ENCODE measurements at regions not wholly inside any gene's neighbourhood (a gene's known extent, or its start where the extent isn't known, plus 50 kb on each side); places are given as distances from the start of the nearest gene placed in this dataset.

GRCh38 chr3:70647823-70648222 lies 335.4 kb upstream of the MDFIC2 start:
- ATAC-seq (ENCODE audit: insufficient read depth, low read depth) (no peak), DNase-seq (no peak)

GRCh38 chr3:70647094-70647493 lies 334.7 kb upstream of the MDFIC2 start:
- Histone ChIP-seq H3K4me2 (ENCODE audit: insufficient read depth, low read length) (no peak overlapping the region), H3K9ac (ENCODE audit: low read depth, low read length) (no peak overlapping the region), H2AFZ (ENCODE audit: low read depth, low read length) (no peak overlapping the region), H3K27me3 (ENCODE audit: insufficient read depth, low read length, poor library complexity) (no peaks in the 10 kb centered on the region), H3K4me3 (ENCODE audit: low read depth in 1 of 2, low read length in 2 of 2) (no peak overlapping the region), H3K79me2 (ENCODE audit: insufficient read depth, low read length) (no peaks in the 10 kb centered on the region), H3K9me3 (ENCODE audit: insufficient read depth, low read length, severe bottlenecking) (no peaks in the 10 kb centered on the region), H4K20me1 (ENCODE audit: insufficient read depth, low read length) (no peaks in the 10 kb centered on the region), H3K27ac (ENCODE audit: low read length) (no peak overlapping the region), H3K4me1 (ENCODE audit: insufficient read depth, low read length) (no peaks in the 10 kb centered on the region), H3K36me3 (ENCODE audit: insufficient read depth, low read length) (no peaks in the 10 kb centered on the region)
- DNase-seq: no peak
- TF ChIP-seq CTCF (IDR thresholded peaks at IDR 0.05; ENCODE audit: borderline replicate concordance, extremely low read depth, low read length, poor library complexity, severe bottlenecking) (no peak), EZH2 (IDR thresholded peaks at IDR 0.05; ENCODE audit: borderline replicate concordance, low read depth, low read length, severe bottlenecking) (no peak)
- ATAC-seq (ENCODE audit: insufficient read depth, low read depth): no peak

More at GRCh38 chr3:70647823-70648222, 335.4 kb upstream of the MDFIC2 start:
- H4K20me1 ChIP-seq (ENCODE audit: insufficient read depth, low read length): no peaks in the 10 kb centered on the region
- H2AFZ ChIP-seq (ENCODE audit: low read depth, low read length): no peak overlapping the region
- TF ChIP-seq CTCF (IDR thresholded peaks at IDR 0.05; ENCODE audit: borderline replicate concordance, extremely low read depth, low read length, poor library complexity, severe bottlenecking): no peak
- no peak for TF ChIP-seq EZH2 (IDR thresholded peaks at IDR 0.05; ENCODE audit: borderline replicate concordance, low read depth, low read length, severe bottlenecking)
- H3K4me2 ChIP-seq (ENCODE audit: insufficient read depth, low read length): no peak overlapping the region
- no peak overlapping the region for H3K27ac ChIP-seq (ENCODE audit: low read length)
- no peaks in the 10 kb centered on the region for H3K36me3 ChIP-seq (ENCODE audit: insufficient read depth, low read length)
- H3K9me3 ChIP-seq (ENCODE audit: insufficient read depth, low read length, severe bottlenecking): no peaks in the 10 kb centered on the region
- no peaks in the 10 kb centered on the region for H3K79me2 ChIP-seq (ENCODE audit: insufficient read depth, low read length)
- H3K9ac ChIP-seq (ENCODE audit: low read depth, low read length): no peak overlapping the region
- no peaks in the 10 kb centered on the region for H3K27me3 ChIP-seq (ENCODE audit: insufficient read depth, low read length, poor library complexity)
- no peak overlapping the region for H3K4me3 ChIP-seq (ENCODE audit: low read depth in 1 of 2, low read length in 2 of 2)
- no peaks in the 10 kb centered on the region for H3K4me1 ChIP-seq (ENCODE audit: insufficient read depth, low read length)

GRCh38 chr3:70646635-70647034 lies 334.2 kb upstream of the MDFIC2 start:
- Histone ChIP-seq H3K9me3 (ENCODE audit: insufficient read depth, low read length, severe bottlenecking) (no peaks in the 10 kb centered on the region), H3K4me1 (ENCODE audit: insufficient read depth, low read length) (no peaks in the 10 kb centered on the region), H3K27ac (ENCODE audit: low read length) (no peak overlapping the region), H4K20me1 (ENCODE audit: insufficient read depth, low read length) (no peaks in the 10 kb centered on the region), H3K79me2 (ENCODE audit: insufficient read depth, low read length) (no peaks in the 10 kb centered on the region), H2AFZ (ENCODE audit: low read depth, low read length) (no peak overlapping the region), H3K36me3 (ENCODE audit: insufficient read depth, low read length) (no peaks in the 10 kb centered on the region), H3K4me3 (ENCODE audit: low read depth in 1 of 2, low read length in 2 of 2) (no peak overlapping the region), H3K9ac (ENCODE audit: low read depth, low read length) (no peak overlapping the region), H3K27me3 (ENCODE audit: insufficient read depth, low read length, poor library complexity) (no peaks in the 10 kb centered on the region), H3K4me2 (ENCODE audit: insufficient read depth, low read length) (no peak overlapping the region)
- TF ChIP-seq EZH2 (IDR thresholded peaks at IDR 0.05; ENCODE audit: borderline replicate concordance, low read depth, low read length, severe bottlenecking) (no peak), CTCF (IDR thresholded peaks at IDR 0.05; ENCODE audit: borderline replicate concordance, extremely low read depth, low read length, poor library complexity, severe bottlenecking) (no peak)
- ATAC-seq (ENCODE audit: insufficient read depth, low read depth) (no peak), DNase-seq (no peak)

- no peaks in the 10 kb centered on the region for H3K79me2 ChIP-seq (ENCODE audit: insufficient read depth, low read length)
- no peak overlapping the region for H3K4me3 ChIP-seq (ENCODE audit: low read depth in 1 of 2, low read length in 2 of 2)
- no peaks in the 10 kb centered on the region for H3K9me3 ChIP-seq (ENCODE audit: insufficient read depth, low read length, severe bottlenecking)
- H3K27me3 ChIP-seq (ENCODE audit: insufficient read depth, low read length, poor library complexity): no peaks in the 10 kb centered on the region
- H2AFZ ChIP-seq (ENCODE audit: low read depth, low read length): no peak overlapping the region
- TF ChIP-seq EZH2 (IDR thresholded peaks at IDR 0.05; ENCODE audit: borderline replicate concordance, low read depth, low read length, severe bottlenecking) (no peak), CTCF (IDR thresholded peaks at IDR 0.05; ENCODE audit: borderline replicate concordance, extremely low read depth, low read length, poor library complexity, severe bottlenecking) (no peak)
- no peak overlapping the region for H3K4me2 ChIP-seq (ENCODE audit: insufficient read depth, low read length)
- ATAC-seq (ENCODE audit: insufficient read depth, low read depth): no peak
- no peaks in the 10 kb centered on the region for H4K20me1 ChIP-seq (ENCODE audit: insufficient read depth, low read length)
- H3K36me3 ChIP-seq (ENCODE audit: insufficient read depth, low read length): no peaks in the 10 kb centered on the region
- H3K4me1 ChIP-seq (ENCODE audit: insufficient read depth, low read length): no peaks in the 10 kb centered on the region
- H3K9ac ChIP-seq (ENCODE audit: low read depth, low read length): no peak overlapping the region
- H3K27ac ChIP-seq (ENCODE audit: low read length): no peak overlapping the region
- DNase-seq: no peak
These were observed 328.0 kb upstream of the MDFIC2 start for GRCh38 chr3:70640481-70640880.
